22Rv1 (cell line): ENCODE measurements at regions not wholly inside any gene's neighbourhood (a gene's known extent, or its start where the extent isn't known, plus 50 kb on each side); places are given as distances from the start of the nearest gene placed in this dataset.

Source experiments
- ZFX ChIP-seq: fragments of 450-650 bp; IDR thresholded peaks from 2 replicates; pipeline ENCODE4 v1.6.1; 2017; ENCODE audit warnings: antibody characterized with exemption, borderline replicate concordance
- TF ChIP-seq, protein P1 (sequence below): fragments of 450-650 bp; IDR thresholded peaks from 2 replicates; pipeline ENCODE4 v1.5.1; 2017; ENCODE audit warnings: mild to moderate bottlenecking

DNA sequence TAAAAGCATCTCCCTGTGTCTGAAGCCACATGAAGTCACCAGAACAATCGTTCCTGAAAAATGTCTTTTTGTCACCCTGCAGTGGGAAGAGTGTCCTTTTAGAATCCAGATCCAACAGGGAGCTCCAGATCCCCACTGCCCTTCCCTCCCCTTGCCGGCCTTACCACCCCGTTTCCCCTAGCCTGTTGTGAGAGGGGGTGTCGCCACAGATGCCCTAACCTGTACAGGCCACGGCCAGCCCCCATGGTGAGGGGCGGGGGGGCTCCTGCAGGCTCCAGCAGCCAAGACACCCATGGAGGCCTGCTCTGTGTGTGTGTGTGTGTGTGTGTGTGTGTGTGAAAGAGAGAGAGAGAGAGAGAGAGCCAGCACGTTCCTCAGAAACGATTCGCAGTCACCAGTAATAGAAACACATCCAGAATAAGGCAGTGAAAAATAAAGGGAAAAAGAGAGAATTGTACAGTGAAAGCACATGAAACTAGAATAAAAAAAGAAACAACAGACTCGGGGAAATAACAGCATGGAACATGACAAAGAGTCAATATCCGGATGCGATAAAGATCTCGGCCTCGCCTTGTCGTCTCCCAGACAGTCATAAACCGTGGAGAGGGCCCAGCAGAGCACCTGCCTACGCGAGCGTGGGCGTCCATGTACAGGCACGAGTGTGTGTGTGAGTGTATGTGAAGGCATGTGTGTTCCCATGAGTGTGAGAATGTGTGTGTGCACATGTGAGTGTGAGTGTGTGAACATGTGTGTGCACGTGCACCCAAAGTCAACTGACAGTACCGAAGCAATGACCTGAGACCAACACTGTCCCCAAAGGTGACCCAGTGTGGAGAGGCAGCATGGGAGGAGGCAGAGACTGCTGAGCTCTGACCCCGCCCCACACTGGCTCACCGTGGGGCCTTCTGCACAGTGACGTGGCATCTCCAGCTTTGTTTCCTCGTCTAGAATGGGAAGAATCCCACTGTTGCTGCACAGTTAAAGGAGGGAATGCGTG is 303.8 kb downstream of the NPHP4 start:
- TF ChIP-seq, protein P1, sequence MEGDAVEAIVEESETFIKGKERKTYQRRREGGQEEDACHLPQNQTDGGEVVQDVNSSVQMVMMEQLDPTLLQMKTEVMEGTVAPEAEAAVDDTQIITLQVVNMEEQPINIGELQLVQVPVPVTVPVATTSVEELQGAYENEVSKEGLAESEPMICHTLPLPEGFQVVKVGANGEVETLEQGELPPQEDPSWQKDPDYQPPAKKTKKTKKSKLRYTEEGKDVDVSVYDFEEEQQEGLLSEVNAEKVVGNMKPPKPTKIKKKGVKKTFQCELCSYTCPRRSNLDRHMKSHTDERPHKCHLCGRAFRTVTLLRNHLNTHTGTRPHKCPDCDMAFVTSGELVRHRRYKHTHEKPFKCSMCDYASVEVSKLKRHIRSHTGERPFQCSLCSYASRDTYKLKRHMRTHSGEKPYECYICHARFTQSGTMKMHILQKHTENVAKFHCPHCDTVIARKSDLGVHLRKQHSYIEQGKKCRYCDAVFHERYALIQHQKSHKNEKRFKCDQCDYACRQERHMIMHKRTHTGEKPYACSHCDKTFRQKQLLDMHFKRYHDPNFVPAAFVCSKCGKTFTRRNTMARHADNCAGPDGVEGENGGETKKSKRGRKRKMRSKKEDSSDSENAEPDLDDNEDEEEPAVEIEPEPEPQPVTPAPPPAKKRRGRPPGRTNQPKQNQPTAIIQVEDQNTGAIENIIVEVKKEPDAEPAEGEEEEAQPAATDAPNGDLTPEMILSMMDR, result no peak
- TF ChIP-seq ZFX, result no peak
